ENCODE measurements at regions not wholly inside any gene's neighbourhood (a gene's known extent, or its start where the extent isn't known, plus 50 kb on each side); places are given as distances from the start of the nearest gene placed in this dataset.

DNA sequence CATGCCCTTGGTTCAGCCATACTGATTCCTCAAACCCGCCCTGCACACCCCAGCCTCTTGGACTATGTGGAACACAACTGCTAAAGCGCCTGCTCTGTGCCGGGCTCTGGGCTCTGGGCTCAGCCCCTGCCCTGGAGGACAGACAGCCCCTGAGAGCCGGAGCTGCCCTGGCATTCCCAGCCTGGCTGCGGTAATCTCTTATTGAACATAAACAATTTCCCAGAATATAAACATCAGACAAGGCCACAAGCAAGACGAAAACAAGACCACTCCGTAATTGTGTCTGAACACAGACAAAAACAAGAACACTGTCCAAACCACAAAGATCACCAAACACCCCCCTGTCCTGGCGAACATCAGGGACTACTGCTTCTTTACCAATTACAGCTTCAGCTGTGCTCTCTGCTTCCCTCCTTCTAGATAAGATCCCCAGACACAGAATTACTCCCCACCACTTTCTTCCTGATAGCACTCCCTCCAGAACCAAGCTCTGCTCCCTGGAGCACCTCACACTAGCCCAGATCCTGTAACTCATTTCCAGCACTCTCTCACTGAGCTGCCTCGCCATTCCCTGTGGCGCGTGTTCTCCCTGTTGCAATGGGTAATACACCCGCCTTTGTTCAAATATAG lies 57.1 kb upstream of the TLE3 start:
- WGBS, 4 donors, result 62 to 77% (median 67%) methylated on average over 12 of the region's 12 CpGs
- no peak for TF ChIP-seq POLR2A (IDR thresholded peaks at IDR 0.05)
- TF ChIP-seq, protein P1, sequence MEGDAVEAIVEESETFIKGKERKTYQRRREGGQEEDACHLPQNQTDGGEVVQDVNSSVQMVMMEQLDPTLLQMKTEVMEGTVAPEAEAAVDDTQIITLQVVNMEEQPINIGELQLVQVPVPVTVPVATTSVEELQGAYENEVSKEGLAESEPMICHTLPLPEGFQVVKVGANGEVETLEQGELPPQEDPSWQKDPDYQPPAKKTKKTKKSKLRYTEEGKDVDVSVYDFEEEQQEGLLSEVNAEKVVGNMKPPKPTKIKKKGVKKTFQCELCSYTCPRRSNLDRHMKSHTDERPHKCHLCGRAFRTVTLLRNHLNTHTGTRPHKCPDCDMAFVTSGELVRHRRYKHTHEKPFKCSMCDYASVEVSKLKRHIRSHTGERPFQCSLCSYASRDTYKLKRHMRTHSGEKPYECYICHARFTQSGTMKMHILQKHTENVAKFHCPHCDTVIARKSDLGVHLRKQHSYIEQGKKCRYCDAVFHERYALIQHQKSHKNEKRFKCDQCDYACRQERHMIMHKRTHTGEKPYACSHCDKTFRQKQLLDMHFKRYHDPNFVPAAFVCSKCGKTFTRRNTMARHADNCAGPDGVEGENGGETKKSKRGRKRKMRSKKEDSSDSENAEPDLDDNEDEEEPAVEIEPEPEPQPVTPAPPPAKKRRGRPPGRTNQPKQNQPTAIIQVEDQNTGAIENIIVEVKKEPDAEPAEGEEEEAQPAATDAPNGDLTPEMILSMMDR (IDR thresholded peaks at IDR 0.05), result no peak
- Histone ChIP-seq H3K27ac (peak overlapping the region in 7 of 12 donors; percentile 15 to 75 (median 44)), H3K4me3 (no peak overlapping the region), H3K4me1 (peaks cover 0 to 65% (median 45%) of the 10 kb centered on the region in 12 donors), H3K36me3 (no peaks in the 10 kb centered on the region), H3K27me3 (no peaks in the 10 kb centered on the region), H3K9me3 (no peaks in the 10 kb centered on the region)
- DNase-seq (no peak), ATAC-seq (peak in 3 of 4 donors; percentile 7 to 48 (median 28))
- intact Hi-C loops (cut with DNase I), result loop anchor here in 1 of 10 donors (5.0 kb wide), 1 partner anchor 558 kb away; no protein-coding TSS in a partner anchor

DNA sequence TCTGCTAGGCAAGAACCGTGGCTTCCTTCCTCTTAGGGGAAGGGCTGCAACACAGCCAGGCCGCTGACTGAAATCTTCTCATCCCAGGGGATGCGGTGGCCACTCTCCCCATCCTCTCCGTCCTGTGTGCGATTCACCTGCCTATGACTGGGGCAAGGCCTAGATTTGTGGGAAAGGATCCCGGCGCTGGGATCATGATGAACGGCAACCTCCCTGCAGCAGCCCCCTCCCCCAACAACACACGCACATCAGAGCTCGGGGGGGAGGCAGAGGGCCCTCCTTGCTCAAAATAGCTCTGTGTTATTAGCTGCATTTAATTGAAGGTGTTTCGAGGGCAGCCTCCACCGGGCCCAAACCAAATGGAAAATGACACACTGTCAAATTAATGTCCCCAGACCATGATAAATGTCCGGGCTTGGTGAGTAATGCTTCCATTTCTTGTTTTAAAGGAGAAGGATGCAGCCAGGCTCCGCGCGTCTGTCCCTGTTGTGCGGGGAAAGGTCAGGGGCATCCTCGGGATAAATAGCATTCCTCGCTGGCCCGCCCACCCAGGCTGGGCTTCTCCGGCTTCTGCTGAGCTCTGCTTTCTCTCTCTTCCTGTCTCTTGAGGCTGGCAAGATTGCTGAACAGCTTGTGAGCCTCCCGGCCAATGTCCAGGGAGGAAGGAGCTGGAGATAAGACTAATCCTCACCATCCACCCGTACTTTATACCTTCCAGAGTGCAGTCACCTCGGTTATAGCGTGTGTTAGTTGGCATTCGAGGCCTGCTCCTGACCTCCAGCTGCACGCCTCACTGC lies 56.4 kb upstream of the TLE3 start:
- Histone ChIP-seq H3K4me3 (no peak overlapping the region), H3K9me3 (no peaks in the 10 kb centered on the region), H3K4me1 (peaks cover 0 to 59% (median 41%) of the 10 kb centered on the region in 12 donors), H3K27me3 (no peaks in the 10 kb centered on the region), H3K27ac (peak overlapping the region in 7 of 12 donors; percentile 15 to 75 (median 44)), H3K36me3 (no peaks in the 10 kb centered on the region)
- WGBS, 4 donors, result 24 to 46% (median 28%) methylated on average over 24 to 27 of the region's 27 CpGs
- DNase-seq (peak in 3 of 5 donors; percentile 41 to 66 (median 65)), ATAC-seq (peak in 3 of 4 donors; percentile 50 to 84 (median 62))
- intact Hi-C loops (cut with DNase I), result no loop called here
- TF ChIP-seq, protein P1 (IDR thresholded peaks at IDR 0.05), result no peak
- no peak for TF ChIP-seq POLR2A (IDR thresholded peaks at IDR 0.05)

DNA sequence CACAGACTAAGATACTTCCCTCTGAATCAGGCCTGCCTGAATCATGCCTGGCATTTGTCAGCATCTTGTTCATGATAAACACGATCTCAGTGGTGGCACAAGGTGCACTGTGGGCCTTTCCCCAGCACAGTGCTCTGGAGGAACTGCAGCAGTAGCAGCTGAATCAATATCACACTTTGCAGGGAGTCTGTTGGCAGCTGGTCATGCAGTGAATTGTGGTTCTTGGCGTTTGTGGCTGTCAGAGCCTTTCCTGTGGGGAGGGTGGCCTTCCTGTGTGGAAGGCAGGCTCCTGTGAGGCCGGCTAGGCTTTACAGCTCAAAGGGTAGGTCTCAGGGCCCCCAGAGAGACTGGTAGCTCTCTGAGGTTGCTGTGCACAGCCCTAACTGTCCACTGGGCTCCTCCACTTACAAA lies 54.4 kb upstream of the TLE3 start:
- intact Hi-C loops (cut with DNase I), result no loop called here
- Histone ChIP-seq H3K36me3 (no peaks in the 10 kb centered on the region), H3K9me3 (no peaks in the 10 kb centered on the region), H3K4me1 (peaks cover 0 to 65% (median 39%) of the 10 kb centered on the region in 12 donors), H3K27me3 (no peaks in the 10 kb centered on the region), H3K27ac (peak overlapping the region in 1 of 12 donors; percentile 73), H3K4me3 (no peak overlapping the region)
- ATAC-seq (peak in 3 of 4 donors; percentile 28 to 58 (median 29)), DNase-seq (peak in 1 of 5 donors; percentile 42)
- WGBS, 4 donors, result 22 to 28% (median 26%) methylated on average over 3 of the region's 3 CpGs; no CpG with 5 or more reads in 1 of the 4 donors
- TF ChIP-seq, protein P1 (IDR thresholded peaks at IDR 0.05), result no peak

DNA sequence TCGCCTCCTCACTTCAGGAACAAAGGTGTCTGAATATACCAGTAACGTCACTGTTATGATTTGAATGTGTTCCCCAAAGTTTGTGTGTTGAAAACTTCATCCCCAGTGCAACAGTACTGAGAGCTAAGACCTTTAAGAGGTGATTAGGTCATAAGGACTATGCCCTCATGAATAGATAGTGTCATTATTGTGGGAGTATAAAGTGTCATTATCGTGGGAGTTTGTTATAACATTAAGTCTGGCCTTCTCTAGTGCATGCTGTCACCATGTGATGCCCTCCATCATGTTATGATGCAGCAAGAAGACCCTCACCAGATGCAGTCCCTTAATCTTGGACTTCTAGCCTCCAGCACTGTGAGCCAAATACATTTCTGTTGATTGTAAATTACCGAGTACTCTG lies 53.7 kb upstream of the TLE3 start:
- no peak for DNase-seq
- peaks cover 0 to 2% (median 0%) of the 10 kb centered on the region in 9 donors for H3K27me3 ChIP-seq
- no peaks in the 10 kb centered on the region for H3K36me3 ChIP-seq
- intact Hi-C loops (cut with DNase I), result no loop called here
- H3K4me1 ChIP-seq, result peaks cover 0 to 59% (median 33%) of the 10 kb centered on the region in 12 donors
- H3K27ac ChIP-seq, result peak overlapping the region in 1 of 12 donors; percentile 73
- TF ChIP-seq, protein P1 (IDR thresholded peaks at IDR 0.05), result no peak
- TF ChIP-seq POLR2A (IDR thresholded peaks at IDR 0.05), result no peak
- no peak overlapping the region for H3K4me3 ChIP-seq
- no peaks in the 10 kb centered on the region for H3K9me3 ChIP-seq
- 89 to 91% (median 90%) methylated on average over 4 of the region's 4 CpGs for WGBS, 4 donors
- ATAC-seq, result no peak

Measured in heart left ventricle (tissue), 16 donors.